ENCODE measurements at regions not wholly inside any gene's neighbourhood (a gene's known extent, or its start where the extent isn't known, plus 50 kb on each side); places are given as distances from the start of the nearest gene placed in this dataset.

DNA sequence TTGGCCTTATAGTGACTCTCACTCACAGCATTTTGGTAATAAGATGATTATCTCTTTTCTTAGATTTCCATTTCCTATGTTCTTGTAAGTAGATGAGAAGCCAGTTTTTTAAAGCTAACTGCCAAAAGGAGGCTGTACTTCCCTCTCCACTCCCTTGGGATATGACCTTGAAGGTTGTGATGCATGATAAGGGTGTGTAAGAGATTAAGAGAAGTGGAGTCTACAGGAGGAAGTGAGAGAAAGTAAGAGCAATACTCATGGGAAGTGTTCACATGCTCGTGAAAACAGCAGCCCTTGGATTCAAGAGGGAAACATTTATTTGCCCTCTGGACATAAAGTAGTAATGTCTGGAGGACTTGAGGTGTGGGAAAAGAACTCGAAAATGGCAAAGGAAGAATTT is 171.5 kb downstream of the EVA1A start:
- BruUV-seq (replicated peaks) = no TSS peak
- no peak for TF ChIP-seq BDP1 (IDR thresholded peaks at IDR 0.05; ENCODE audit: insufficient read depth, insufficient read length)
- TF ChIP-seq MECOM (CRISPR knock-in tag; IDR thresholded peaks at IDR 0.05) = no peak
- no peak for TF ChIP-seq PYGO2 (tag; IDR thresholded peaks at IDR 0.05)
- TF ChIP-seq, protein P1, sequence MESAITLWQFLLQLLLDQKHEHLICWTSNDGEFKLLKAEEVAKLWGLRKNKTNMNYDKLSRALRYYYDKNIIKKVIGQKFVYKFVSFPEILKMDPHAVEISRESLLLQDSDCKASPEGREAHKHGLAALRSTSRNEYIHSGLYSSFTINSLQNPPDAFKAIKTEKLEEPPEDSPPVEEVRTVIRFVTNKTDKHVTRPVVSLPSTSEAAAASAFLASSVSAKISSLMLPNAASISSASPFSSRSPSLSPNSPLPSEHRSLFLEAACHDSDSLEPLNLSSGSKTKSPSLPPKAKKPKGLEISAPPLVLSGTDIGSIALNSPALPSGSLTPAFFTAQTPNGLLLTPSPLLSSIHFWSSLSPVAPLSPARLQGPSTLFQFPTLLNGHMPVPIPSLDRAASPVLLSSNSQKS (CRISPR knock-in tag; IDR thresholded peaks at IDR 0.05) = no peak
- TF ChIP-seq ZNF445 (CRISPR knock-in tag; IDR thresholded peaks at IDR 0.05; ENCODE audit: low read depth) = no peak
- TF ChIP-seq IFI16 (CRISPR knock-in tag; IDR thresholded peaks at IDR 0.05) = no peak
- TF ChIP-seq KAT8 (IDR thresholded peaks at IDR 0.05; ENCODE audit: low read depth) = no peak
- TF ChIP-seq BRCA1 (IDR thresholded peaks at IDR 0.05) = no peak
- TF ChIP-seq BRCA1 (CRISPR knock-in tag; IDR thresholded peaks at IDR 0.05) = no peak
- TF ChIP-seq, protein P2, sequence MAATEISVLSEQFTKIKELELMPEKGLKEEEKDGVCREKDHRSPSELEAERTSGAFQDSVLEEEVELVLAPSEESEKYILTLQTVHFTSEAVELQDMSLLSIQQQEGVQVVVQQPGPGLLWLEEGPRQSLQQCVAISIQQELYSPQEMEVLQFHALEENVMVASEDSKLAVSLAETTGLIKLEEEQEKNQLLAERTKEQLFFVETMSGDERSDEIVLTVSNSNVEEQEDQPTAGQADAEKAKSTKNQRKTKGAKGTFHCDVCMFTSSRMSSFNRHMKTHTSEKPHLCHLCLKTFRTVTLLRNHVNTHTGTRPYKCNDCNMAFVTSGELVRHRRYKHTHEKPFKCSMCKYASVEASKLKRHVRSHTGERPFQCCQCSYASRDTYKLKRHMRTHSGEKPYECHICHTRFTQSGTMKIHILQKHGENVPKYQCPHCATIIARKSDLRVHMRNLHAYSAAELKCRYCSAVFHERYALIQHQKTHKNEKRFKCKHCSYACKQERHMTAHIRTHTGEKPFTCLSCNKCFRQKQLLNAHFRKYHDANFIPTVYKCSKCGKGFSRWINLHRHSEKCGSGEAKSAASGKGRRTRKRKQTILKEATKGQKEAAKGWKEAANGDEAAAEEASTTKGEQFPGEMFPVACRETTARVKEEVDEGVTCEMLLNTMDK (IDR thresholded peaks at IDR 0.05; ENCODE audit: borderline replicate concordance, insufficient read depth, low read depth, low read length, poor library complexity, severe bottlenecking) = no peak
- TF ChIP-seq ZNF785 (CRISPR knock-in tag; IDR thresholded peaks at IDR 0.05) = no peak
- no peak for TF ChIP-seq HNRNPH1 (optimal IDR thresholded peaks at IDR 0.05; ENCODE audit: low read depth, low read length)
- TF ChIP-seq PTRF (tag; IDR thresholded peaks at IDR 0.05) = no peak
- no peak for TF ChIP-seq OTX1 (CRISPR knock-in tag; IDR thresholded peaks at IDR 0.05)
- TF ChIP-seq KDM5B (IDR thresholded peaks at IDR 0.05; ENCODE audit: insufficient replicate concordance, low read depth, low read length) = no peak
- no peak for TF ChIP-seq YBX1 (IDR thresholded peaks at IDR 0.05)
- TF ChIP-seq, protein P3, sequence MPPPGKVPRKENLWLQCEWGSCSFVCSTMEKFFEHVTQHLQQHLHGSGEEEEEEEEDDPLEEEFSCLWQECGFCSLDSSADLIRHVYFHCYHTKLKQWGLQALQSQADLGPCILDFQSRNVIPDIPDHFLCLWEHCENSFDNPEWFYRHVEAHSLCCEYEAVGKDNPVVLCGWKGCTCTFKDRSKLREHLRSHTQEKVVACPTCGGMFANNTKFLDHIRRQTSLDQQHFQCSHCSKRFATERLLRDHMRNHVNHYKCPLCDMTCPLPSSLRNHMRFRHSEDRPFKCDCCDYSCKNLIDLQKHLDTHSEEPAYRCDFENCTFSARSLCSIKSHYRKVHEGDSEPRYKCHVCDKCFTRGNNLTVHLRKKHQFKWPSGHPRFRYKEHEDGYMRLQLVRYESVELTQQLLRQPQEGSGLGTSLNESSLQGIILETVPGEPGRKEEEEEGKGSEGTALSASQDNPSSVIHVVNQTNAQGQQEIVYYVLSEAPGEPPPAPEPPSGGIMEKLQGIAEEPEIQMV (tag; conservative IDR thresholded peaks at IDR 0.05; ENCODE audit: low read depth) = no peak
- H3K79me2 ChIP-seq (ENCODE audit: control insufficient read depth, insufficient read depth, low read length) = no peaks in the 10 kb centered on the region
- no peaks in the 10 kb centered on the region for H3K9me1 ChIP-seq (ENCODE audit: control insufficient read depth, insufficient read depth, low read length)
- CTCF ChIA-PET (ENCODE audit: low intra/inter-chr PET ratio) = no interaction called here
- no peaks in the 10 kb centered on the region for H3K36me3 ChIP-seq (ENCODE audit: control insufficient read depth, insufficient read depth, low read length)
- H2AFZ ChIP-seq (ENCODE audit: low read depth, low read length) = no peak overlapping the region
- ATAC-seq = no peak
- no peaks in the 10 kb centered on the region for H3K9me3 ChIP-seq (replicated peaks; ENCODE audit: control insufficient read depth, insufficient read depth, low read depth, low read length)
- no peak overlapping the region for H3K4me2 ChIP-seq (ENCODE audit: insufficient read depth, low read length)
- H3K27me3 ChIP-seq (ENCODE audit: control insufficient read depth in 2 of 2, insufficient read depth in 2 of 2, low read length in 2 of 2) = no peaks in the 10 kb centered on the region
- no peak overlapping the region for H3K4me3 ChIP-seq
- POLR2A ChIA-PET = no interaction called here
- no peak overlapping the region for H3K9ac ChIP-seq (ENCODE audit: insufficient read depth in 1 of 2, low read depth in 2 of 2, low read length in 2 of 2)
- no peak for DNase-seq (ENCODE audit: extremely low read depth in 1 of 4, low spot score in 3 of 4)
- FAIRE-seq = no peak
- no peaks in the 10 kb centered on the region for H3K4me1 ChIP-seq (replicated peaks in 1 of 2; ENCODE audit: control insufficient read depth in 2 of 2, insufficient read depth in 2 of 2, low read length in 2 of 2)
- intact Hi-C loops (cut with micrococcal nuclease) (no loop called here), in situ Hi-C loops (cut with MboI) (no loop called here)
- H4K20me1 ChIP-seq (replicated peaks; ENCODE audit: control insufficient read depth, insufficient read depth, low read length) = no peaks in the 10 kb centered on the region
- no peak overlapping the region for H3K27ac ChIP-seq (ENCODE audit: extremely low read depth, low read depth, low read length)
- 0% methylated on average over 2 of the region's 2 CpGs for WGBS (ENCODE audit: insufficient coverage, low coverage, missing lambda C conversion rate)

All from K562 (cell line).